Prostate gland (tissue), 2 donors: ENCODE measurements at regions not wholly inside any gene's neighbourhood (a gene's known extent, or its start where the extent isn't known, plus 50 kb on each side); places are given as distances from the start of the nearest gene placed in this dataset.

Experiments
- DNase-seq: peaks from one replicate; pipeline ENCODE4 v3.0.0-alpha.2; 2019; ENCODE audit warnings: low spot score
- H3K27ac ChIP-seq, 2 donors: fragments of 200-600 bp; sonication (generic); 2 replicates each; pipeline ENCODE4 v1.5.1; 2017 to 2019
- H3K27me3 ChIP-seq: fragments of 200-600 bp; sonication (generic); replicated peaks from 2 replicates; pipeline ENCODE4 v1.5.1; 2019; ENCODE audit not compliant: insufficient read depth
- H3K36me3 ChIP-seq, 2 donors: fragments of 200-600 bp; sonication (generic); 1 replicate in 1 of 2; 2 replicates in 1 of 2; pipeline versions ENCODE4 v1.5.1 to v1.8.1; 2017 to 2019
- H3K4me1 ChIP-seq: fragments of 200-600 bp; sonication (generic); replicated peaks from 2 replicates; pipeline ENCODE4 v1.5.1; 2019
- H3K4me3 ChIP-seq, 2 donors: fragments of 200-600 bp; sonication (generic); 2 replicates each; pipeline ENCODE4 v1.5.1; 2017 to 2019
- H3K9me3 ChIP-seq: fragments of 200-600 bp; sonication (generic); 2 replicates; pipeline ENCODE4 v1.5.1; 2017
- POLR2A ChIP-seq: fragments of 450-650 bp; IDR thresholded peaks from one replicate; pipeline ENCODE4 v1.6.1; 2016; ENCODE audit warnings: antibody characterized with exemption, mild to moderate bottlenecking
- POLR2AphosphoS5 ChIP-seq: sonication (generic); formaldehyde crosslinking; IDR thresholded peaks from one replicate; pipeline ENCODE4 v1.6.1; 2017; ENCODE audit warnings: antibody characterized with exemption
- WGBS: methylation state at CpG from one replicate; pipeline ENCODE4 v1.1.5; 2018; 5-methylcytosine and 5-hydroxymethylcytosine counted together
- intact Hi-C: fragments of 100-400 bp; cut with DNase I; formaldehyde crosslinking; loops from one replicate; pipeline ENCODE4 v1.14.2; 2022
- TF ChIP-seq, protein P1 (sequence below), 4 experiments: fragments of 200-600 bp in 2 of 4; fragments of 450-650 bp in 2 of 4; sonication (generic) in 2 of 4; IDR thresholded peaks; 1 replicate in 3 of 4; 2 replicates in 1 of 4; pipeline ENCODE4 v1.5.1; 2016 to 2019; ENCODE audit warnings: antibody characterized with exemption in 4 of 4, mild to moderate bottlenecking in 2 of 4, moderate library complexity in 2 of 4

DNA sequence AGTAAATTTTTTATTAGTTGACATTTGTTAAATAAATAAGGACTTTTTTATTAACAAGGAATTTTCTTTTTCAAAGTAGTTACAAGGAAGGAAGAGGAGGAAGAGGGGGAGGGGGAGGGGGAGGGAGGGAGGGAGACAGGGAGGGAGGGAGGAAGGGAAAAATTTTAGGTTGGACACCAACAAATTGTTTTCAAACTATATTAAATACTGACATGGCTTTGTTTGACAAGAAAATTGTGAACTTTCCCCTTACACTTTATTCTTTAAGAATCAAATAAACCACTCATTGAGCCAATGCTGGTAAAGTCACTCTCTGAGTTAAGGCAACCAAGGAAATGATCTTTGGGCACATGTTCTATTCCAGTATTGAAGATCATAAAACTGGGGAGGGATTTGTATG, 115.7 kb upstream of the PPP2R3A start:
- Histone ChIP-seq H3K4me1 (no peaks in the 10 kb centered on the region), H3K4me3 (no peak overlapping the region), H3K27me3 (no peaks in the 10 kb centered on the region), H3K36me3 (no peaks in the 10 kb centered on the region), H3K9me3 (no peaks in the 10 kb centered on the region), H3K27ac (no peak overlapping the region)
- TF ChIP-seq POLR2AphosphoS5 (no peak), POLR2A (no peak)
- TF ChIP-seq, protein P1, sequence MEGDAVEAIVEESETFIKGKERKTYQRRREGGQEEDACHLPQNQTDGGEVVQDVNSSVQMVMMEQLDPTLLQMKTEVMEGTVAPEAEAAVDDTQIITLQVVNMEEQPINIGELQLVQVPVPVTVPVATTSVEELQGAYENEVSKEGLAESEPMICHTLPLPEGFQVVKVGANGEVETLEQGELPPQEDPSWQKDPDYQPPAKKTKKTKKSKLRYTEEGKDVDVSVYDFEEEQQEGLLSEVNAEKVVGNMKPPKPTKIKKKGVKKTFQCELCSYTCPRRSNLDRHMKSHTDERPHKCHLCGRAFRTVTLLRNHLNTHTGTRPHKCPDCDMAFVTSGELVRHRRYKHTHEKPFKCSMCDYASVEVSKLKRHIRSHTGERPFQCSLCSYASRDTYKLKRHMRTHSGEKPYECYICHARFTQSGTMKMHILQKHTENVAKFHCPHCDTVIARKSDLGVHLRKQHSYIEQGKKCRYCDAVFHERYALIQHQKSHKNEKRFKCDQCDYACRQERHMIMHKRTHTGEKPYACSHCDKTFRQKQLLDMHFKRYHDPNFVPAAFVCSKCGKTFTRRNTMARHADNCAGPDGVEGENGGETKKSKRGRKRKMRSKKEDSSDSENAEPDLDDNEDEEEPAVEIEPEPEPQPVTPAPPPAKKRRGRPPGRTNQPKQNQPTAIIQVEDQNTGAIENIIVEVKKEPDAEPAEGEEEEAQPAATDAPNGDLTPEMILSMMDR (IDR thresholded peaks at IDR 0.05) = no peak
- DNase-seq = no peak
- intact Hi-C loops = no loop called here

DNA sequence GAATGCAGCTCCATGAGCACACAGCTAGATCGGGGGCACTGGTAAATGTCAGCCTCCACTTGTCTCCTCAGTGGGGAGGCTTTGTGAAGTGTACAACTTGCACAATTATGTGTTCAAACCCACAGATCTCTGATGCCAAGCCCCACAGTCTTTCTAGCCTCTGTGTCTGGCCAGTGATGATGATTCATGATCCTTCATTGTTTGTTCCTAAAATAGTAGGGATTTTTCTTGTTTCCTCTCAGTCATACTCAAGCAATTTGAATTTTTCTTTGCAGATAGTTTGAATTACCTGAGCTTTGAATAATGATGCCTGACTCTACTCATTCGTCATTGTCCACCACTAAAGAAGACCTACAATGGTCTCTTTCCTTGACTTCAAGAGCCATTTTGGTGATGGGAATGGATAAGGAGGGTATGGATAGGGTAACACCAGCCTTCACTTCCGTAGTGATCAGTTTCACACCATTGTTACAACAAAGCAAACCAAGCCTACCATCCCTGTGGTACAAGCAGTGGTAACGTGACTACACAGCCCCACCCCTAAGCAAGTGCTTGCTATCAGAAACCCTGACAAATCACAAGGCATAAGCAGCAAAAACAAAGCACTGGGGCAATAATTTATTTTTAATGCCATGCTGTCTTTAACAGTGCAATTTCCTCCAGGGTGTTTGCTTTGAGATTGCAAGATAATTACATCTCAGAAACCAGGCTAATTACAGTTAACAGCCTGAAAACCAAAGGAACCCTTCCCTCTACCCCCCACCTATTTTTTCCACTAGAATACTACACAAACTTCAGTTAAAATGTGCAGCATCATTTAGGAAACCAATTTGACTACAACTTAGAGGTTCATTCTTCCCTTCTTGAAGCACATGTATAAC, 114.1 kb upstream of the PPP2R3A start:
- TF ChIP-seq POLR2A (no peak), POLR2AphosphoS5 (no peak)
- TF ChIP-seq, protein P1 (IDR thresholded peaks at IDR 0.05) = no peak
- Histone ChIP-seq H3K36me3 (no peaks in the 10 kb centered on the region), H3K4me1 (no peaks in the 10 kb centered on the region), H3K27ac (no peak overlapping the region), H3K9me3 (no peaks in the 10 kb centered on the region), H3K4me3 (no peak overlapping the region), H3K27me3 (no peaks in the 10 kb centered on the region)
- WGBS = 49% methylated on average over 4 of the region's 4 CpGs
- intact Hi-C loops = no loop called here
- no peak for DNase-seq

DNA sequence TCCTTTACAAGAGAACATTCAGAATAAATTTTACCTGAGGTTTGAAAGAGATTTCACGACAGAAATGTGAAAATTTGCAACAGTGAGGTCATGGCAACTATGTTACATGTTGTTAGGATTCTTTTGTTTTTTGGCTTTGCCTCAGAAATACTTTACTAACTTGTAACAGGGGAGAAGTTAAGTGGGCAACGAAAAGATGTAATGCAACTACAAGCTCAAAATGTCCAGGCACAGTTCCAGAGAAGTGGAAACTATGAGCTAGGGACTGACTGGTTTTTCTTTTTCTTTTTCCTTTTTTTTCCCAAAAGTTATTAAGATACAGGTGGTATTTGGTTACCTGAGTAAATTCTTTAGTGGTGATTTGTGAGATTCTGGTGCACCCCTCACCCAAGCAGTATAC, 111.5 kb upstream of the PPP2R3A start:
- no peak overlapping the region for H3K27ac ChIP-seq
- no peak overlapping the region for H3K4me3 ChIP-seq
- no peak for DNase-seq
- H3K4me1 ChIP-seq = no peaks in the 10 kb centered on the region
- intact Hi-C loops = no loop called here
- no peaks in the 10 kb centered on the region for H3K27me3 ChIP-seq
- H3K9me3 ChIP-seq = no peaks in the 10 kb centered on the region
- no peak for TF ChIP-seq POLR2A
- TF ChIP-seq, protein P1 (IDR thresholded peaks at IDR 0.05) = no peak
- TF ChIP-seq POLR2AphosphoS5 = no peak
- H3K36me3 ChIP-seq = no peaks in the 10 kb centered on the region
- 49% methylated on average over 2 of the region's 2 CpGs for WGBS

DNA sequence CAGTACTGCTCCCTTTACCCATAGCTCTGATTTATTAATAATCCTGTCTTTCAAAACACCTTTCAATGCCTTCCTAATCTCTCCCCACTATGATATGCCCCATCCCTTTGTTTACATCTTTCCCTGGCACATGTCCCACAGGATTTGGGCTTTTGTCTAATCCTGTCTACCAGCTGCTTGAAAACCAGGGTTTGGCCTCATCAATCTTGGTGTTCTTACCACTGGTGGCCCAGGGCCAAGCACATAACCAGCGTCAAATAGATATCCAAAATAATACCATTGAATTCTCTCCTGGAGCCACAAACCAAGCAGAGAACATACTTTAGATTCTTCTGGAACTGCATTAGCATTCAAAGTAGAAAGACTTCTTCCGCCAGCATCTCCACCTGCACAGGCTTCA, 104.8 kb upstream of the PPP2R3A start:
- Histone ChIP-seq H3K36me3 (no peaks in the 10 kb centered on the region), H3K27ac (no peak overlapping the region), H3K9me3 (no peaks in the 10 kb centered on the region), H3K4me1 (no peaks in the 10 kb centered on the region), H3K4me3 (no peak overlapping the region), H3K27me3 (no peaks in the 10 kb centered on the region)
- 64% methylated on average over 2 of the region's 2 CpGs for WGBS
- intact Hi-C loops = no loop called here
- TF ChIP-seq POLR2AphosphoS5 (no peak), POLR2A (no peak)
- TF ChIP-seq, protein P1 (IDR thresholded peaks at IDR 0.05) = no peak
- no peak for DNase-seq

DNA sequence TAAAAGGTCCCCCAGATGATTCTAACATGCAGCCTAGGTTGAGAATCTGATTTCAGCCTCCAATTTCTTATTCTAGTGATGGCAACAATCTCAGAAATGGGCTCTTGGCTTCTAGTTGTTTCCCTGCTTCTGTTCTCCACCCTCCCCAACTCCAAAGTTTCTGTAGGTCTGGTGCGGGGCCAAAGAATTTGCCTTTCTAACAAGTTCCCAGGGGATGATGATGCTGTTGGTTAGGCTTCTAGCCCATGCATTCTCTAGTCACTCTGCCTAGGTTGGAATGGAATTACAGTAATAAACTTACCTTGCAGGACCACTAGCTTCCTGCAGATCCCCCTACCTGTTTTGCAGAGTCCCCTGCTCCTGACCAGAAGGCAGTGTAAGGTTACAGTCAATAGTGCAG, 103.2 kb upstream of the PPP2R3A start:
- DNase-seq = no peak
- WGBS = 92% methylated on average over 1 of the region's 1 CpG
- no peak for TF ChIP-seq POLR2AphosphoS5
- TF ChIP-seq, protein P1 (IDR thresholded peaks at IDR 0.05) = no peak
- no peak for TF ChIP-seq POLR2A

More for the DNA sequence above, 103.2 kb upstream of the PPP2R3A start:
- no peaks in the 10 kb centered on the region for H3K27me3 ChIP-seq
- H3K36me3 ChIP-seq = no peaks in the 10 kb centered on the region
- H3K4me3 ChIP-seq = no peak overlapping the region
- intact Hi-C loops = no loop called here
- H3K9me3 ChIP-seq = no peaks in the 10 kb centered on the region
- H3K4me1 ChIP-seq = no peaks in the 10 kb centered on the region
- H3K27ac ChIP-seq = no peak overlapping the region
